ENCODE measurements at regions not wholly inside any gene's neighbourhood (a gene's known extent, or its start where the extent isn't known, plus 50 kb on each side); places are given as distances from the start of the nearest gene placed in this dataset.

DNA sequence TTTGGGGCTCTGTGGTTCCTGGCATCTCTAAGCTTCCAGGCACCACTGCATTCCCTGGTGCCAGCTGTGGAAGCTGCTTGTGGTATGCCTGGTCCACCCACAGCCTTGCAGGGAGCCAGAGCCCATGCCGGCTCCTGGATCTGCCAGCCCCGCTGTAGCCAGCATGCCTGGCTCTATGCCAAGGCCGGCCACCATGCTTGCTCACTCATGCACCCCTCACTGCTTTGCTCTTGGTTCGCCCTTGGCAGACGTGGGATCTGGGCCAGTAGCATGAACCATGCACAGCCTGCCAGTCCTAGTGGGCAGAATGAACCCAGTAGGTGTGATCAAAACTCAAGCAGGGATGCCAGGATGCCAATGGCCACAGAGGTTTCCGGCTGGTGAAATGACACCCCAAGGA lies 634.2 kb upstream of the TMEFF2 start:
- H3K9me3 Mint-ChIP-seq, result peaks cover 5% of the 10 kb centered on the region
- no peak for ATAC-seq (ENCODE audit: low read depth)
- TF ChIP-seq CTCF (IDR thresholded peaks at IDR 0.05), result no peak
- no peaks in the 10 kb centered on the region for H3K27me3 Mint-ChIP-seq
- H3K27ac Mint-ChIP-seq, result no peak overlapping the region
- H3K36me3 Mint-ChIP-seq (ENCODE audit: low read depth), result no peaks in the 10 kb centered on the region
- ChIA-PET POLR2A (no interaction called here), CTCF (no interaction called here)
- no peak overlapping the region for H3K4me3 Mint-ChIP-seq
- intact Hi-C loops (cut with micrococcal nuclease), result no loop called here
- no peaks in the 10 kb centered on the region for H3K4me1 Mint-ChIP-seq
- no peak for DNase-seq

- DNase-seq (no peak), ATAC-seq (ENCODE audit: low read depth) (no peak)
- Mint-ChIP-seq H3K27ac (no peak overlapping the region), H3K27me3 (no peaks in the 10 kb centered on the region), H3K9me3 (peaks cover 5% of the 10 kb centered on the region), H3K4me1 (no peaks in the 10 kb centered on the region), H3K4me3 (no peak overlapping the region), H3K36me3 (ENCODE audit: low read depth) (no peaks in the 10 kb centered on the region)
- intact Hi-C loops (cut with micrococcal nuclease), result no loop called here
- POLR2A ChIA-PET, result no interaction called here
- TF ChIP-seq CTCF (IDR thresholded peaks at IDR 0.05), result no peak
- CTCF ChIA-PET, result no interaction called here
These were observed 633.4 kb upstream of the TMEFF2 start for GRCh38 chr2:192828175-192828574.

GRCh38 chr2:192827735-192828134 lies 633.0 kb upstream of the TMEFF2 start:
- DNase-seq (no peak), ATAC-seq (ENCODE audit: low read depth) (no peak)
- CTCF ChIA-PET, result no interaction called here
- intact Hi-C loops (cut with micrococcal nuclease), result no loop called here
- POLR2A ChIA-PET, result no interaction called here
- H3K27ac Mint-ChIP-seq, result no peak overlapping the region
- H3K36me3 Mint-ChIP-seq (ENCODE audit: low read depth), result no peaks in the 10 kb centered on the region
- TF ChIP-seq CTCF (IDR thresholded peaks at IDR 0.05), result no peak
- no peak overlapping the region for H3K4me3 Mint-ChIP-seq
- H3K4me1 Mint-ChIP-seq, result no peaks in the 10 kb centered on the region
- peaks cover 5% of the 10 kb centered on the region for H3K9me3 Mint-ChIP-seq
- H3K27me3 Mint-ChIP-seq, result no peaks in the 10 kb centered on the region

- H3K27ac Mint-ChIP-seq, result no peak overlapping the region
- TF ChIP-seq CTCF (IDR thresholded peaks at IDR 0.05), result no peak
- intact Hi-C loops (cut with micrococcal nuclease), result no loop called here
- ChIA-PET CTCF (no interaction called here), POLR2A (no interaction called here)
- H3K36me3 Mint-ChIP-seq (ENCODE audit: low read depth), result no peaks in the 10 kb centered on the region
- DNase-seq (no peak), ATAC-seq (ENCODE audit: low read depth) (no peak)
- no peaks in the 10 kb centered on the region for H3K27me3 Mint-ChIP-seq
- peaks cover 2% of the 10 kb centered on the region for H3K9me3 Mint-ChIP-seq
- no peaks in the 10 kb centered on the region for H3K4me1 Mint-ChIP-seq
- no peak overlapping the region for H3K4me3 Mint-ChIP-seq
These were observed 619.6 kb upstream of the TMEFF2 start for GRCh38 chr2:192814376-192814775.

DNA sequence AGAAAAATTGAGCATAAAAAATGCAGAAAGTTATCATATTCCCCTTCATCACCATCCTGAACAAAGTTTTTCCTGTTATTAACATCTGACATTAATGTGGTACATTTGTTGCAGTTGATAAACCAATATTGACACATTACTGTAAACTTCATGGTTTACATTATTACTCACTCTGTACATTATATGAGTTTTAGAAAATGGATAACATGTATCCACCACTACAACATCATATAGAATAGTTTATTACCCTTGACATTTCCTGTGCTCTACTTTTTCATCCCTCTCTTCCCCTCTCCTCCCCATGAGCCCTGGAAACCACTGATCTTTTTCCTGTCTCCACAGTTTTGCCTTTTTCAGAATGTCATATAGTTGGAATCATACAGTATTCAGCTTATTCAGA lies 618.6 kb upstream of the TMEFF2 start:
- no peak for DNase-seq
- H3K9me3 Mint-ChIP-seq, result peaks cover 4% of the 10 kb centered on the region
- no peaks in the 10 kb centered on the region for H3K4me1 Mint-ChIP-seq
- no peak for TF ChIP-seq CTCF (IDR thresholded peaks at IDR 0.05)
- ChIA-PET CTCF (no interaction called here), POLR2A (no interaction called here)
- intact Hi-C loops (cut with micrococcal nuclease), result no loop called here
- no peaks in the 10 kb centered on the region for H3K27me3 Mint-ChIP-seq
- H3K4me3 Mint-ChIP-seq, result no peak overlapping the region
- H3K36me3 Mint-ChIP-seq (ENCODE audit: low read depth), result no peaks in the 10 kb centered on the region
- no peak overlapping the region for H3K27ac Mint-ChIP-seq
- ATAC-seq (ENCODE audit: low read depth), result no peak
